CD8-positive, alpha-beta memory T cell (primary cell): ENCODE measurements at regions not wholly inside any gene's neighbourhood (a gene's known extent, or its start where the extent isn't known, plus 50 kb on each side); places are given as distances from the start of the nearest gene placed in this dataset.

ENCODE experiments used
- CTCF ChIA-PET: fragments of 350-600 bp; sonication (Branson Sonifier 250); formaldehyde crosslinking; loops from one replicate; lab custom pipeline; 2021; ENCODE audit warnings: antibody characterized with exemption; lab: Charles Lee
- POLR2A ChIA-PET: fragments of 350-600 bp; sonication (Branson Sonifier 250); formaldehyde crosslinking; loops from one replicate; lab custom pipeline; 2021; ENCODE audit warnings: antibody characterized with exemption; lab: Charles Lee
- DNase-seq, 5 donors: peaks; one replicate each; pipeline versions ENCODE4 v3.0.0 to v3.0.0-alpha.2; 2020 to 2022; ENCODE audit warnings: mixed read lengths in 1 of 5
- H3K27ac ChIP-seq: one replicate; pipeline ENCODE4 v1.7.0; 2013; ENCODE audit warnings: low read depth, mild to moderate bottlenecking, low read length, moderate library complexity
- H3K27me3 ChIP-seq: 2 replicates; pipeline ENCODE4 v1.7.0; 2013; ENCODE audit warnings: low read length, mild to moderate bottlenecking; ENCODE audit not compliant: insufficient read depth, poor library complexity, severe bottlenecking
- H3K36me3 ChIP-seq: 2 replicates; pipeline ENCODE4 v1.7.0; 2013; ENCODE audit warnings: mild to moderate bottlenecking, low read length, moderate library complexity; ENCODE audit not compliant: insufficient read depth
- H3K4me1 ChIP-seq: 2 replicates; pipeline ENCODE4 v1.7.0; 2013; ENCODE audit warnings: mild to moderate bottlenecking, low read length, moderate library complexity; ENCODE audit not compliant: insufficient read depth
- H3K4me3 ChIP-seq: 2 replicates; pipeline ENCODE4 v1.7.0; 2013; ENCODE audit warnings: mild to moderate bottlenecking, low read length
- H3K9me3 ChIP-seq: 2 replicates; pipeline ENCODE4 v1.7.0; 2013; ENCODE audit warnings: mild to moderate bottlenecking, low read length
- H3K27ac Mint-ChIP-seq, 8 donors: one replicate each; pipeline ENCODE4 v1.8.0; 2020 to 2021; ENCODE audit warnings: mixed read lengths in 8 of 8, mild to moderate bottlenecking in 6 of 8, inconsistent platforms in 3 of 8, moderate library complexity in 3 of 8
- H3K27me3 Mint-ChIP-seq, 2 donors: one replicate each; pipeline ENCODE4 v1.8.0; 2020 to 2021; ENCODE audit warnings: mixed read lengths in 2 of 2, mild to moderate bottlenecking in 1 of 2, moderate library complexity in 1 of 2
- H3K36me3 Mint-ChIP-seq, 3 donors: one replicate each; pipeline ENCODE4 v1.8.0; 2020 to 2021; ENCODE audit warnings: mixed read lengths in 3 of 3, inconsistent platforms in 1 of 3, mild to moderate bottlenecking in 1 of 3
- H3K4me1 Mint-ChIP-seq, 3 donors: one replicate each; pipeline ENCODE4 v1.8.0; 2020 to 2021; ENCODE audit warnings: mixed read lengths in 3 of 3, inconsistent platforms in 1 of 3, mild to moderate bottlenecking in 1 of 3
- H3K4me3 Mint-ChIP-seq, 7 donors: one replicate each; pipeline ENCODE4 v1.8.0; 2020 to 2021; ENCODE audit warnings: mixed read lengths in 7 of 7, mild to moderate bottlenecking in 6 of 7, moderate library complexity in 4 of 7, inconsistent platforms in 2 of 7
- H3K9me3 Mint-ChIP-seq, 5 donors: one replicate each; pipeline ENCODE4 v1.8.0; 2020 to 2022; ENCODE audit warnings: mixed read lengths in 5 of 5, mild to moderate bottlenecking in 3 of 5, moderate library complexity in 2 of 5, inconsistent platforms in 1 of 5

GRCh38 chr2:43049836-43050801, 176.3 kb downstream of the ZFP36L2 start:
- H3K27ac ChIP-seq = no peak overlapping the region
- ChIA-PET CTCF (no interaction called here), POLR2A (interaction anchor here (0.5 to 1.3 kb wide), 3 partner anchors 9 to 124 kb away, joined by 3 read pairs; no protein-coding TSS in a partner anchor)
- DNase-seq = peak in 1 of 5 donors; percentile 26
- Mint-ChIP-seq H3K9me3 (no peaks in the 10 kb centered on the region), H3K4me3 (no peak overlapping the region), H3K27ac (peak overlapping the region in 4 of 8 donors; percentile 15 to 77 (median 56)), H3K27me3 (peaks cover 0 to 10% of the 10 kb centered on the region in 2 donors), H3K4me1 (peaks cover 22 to 36% (median 31%) of the 10 kb centered on the region in 3 donors), H3K36me3 (no peaks in the 10 kb centered on the region)
- peaks cover 18% of the 10 kb centered on the region for H3K4me1 ChIP-seq
- H3K9me3 ChIP-seq = no peaks in the 10 kb centered on the region
- no peak overlapping the region for H3K4me3 ChIP-seq
- H3K27me3 ChIP-seq = no peaks in the 10 kb centered on the region
- no peaks in the 10 kb centered on the region for H3K36me3 ChIP-seq

GRCh38 chr2:43047187-43047780, 179.1 kb downstream of the ZFP36L2 start:
- no peak overlapping the region for H3K4me3 ChIP-seq
- DNase-seq = peak in 1 of 5 donors; percentile 16
- Mint-ChIP-seq H3K4me3 (peak overlapping the region in 1 of 7 donors; percentile 21), H3K4me1 (peaks cover 22 to 35% (median 31%) of the 10 kb centered on the region in 3 donors), H3K36me3 (no peaks in the 10 kb centered on the region), H3K27ac (peak overlapping the region in 1 of 8 donors; percentile 15), H3K9me3 (no peaks in the 10 kb centered on the region), H3K27me3 (peaks cover 0 to 10% of the 10 kb centered on the region in 2 donors)
- POLR2A ChIA-PET = no interaction called here
- H3K4me1 ChIP-seq = peaks cover 17% of the 10 kb centered on the region
- no peak overlapping the region for H3K27ac ChIP-seq
- CTCF ChIA-PET = no interaction called here
- no peaks in the 10 kb centered on the region for H3K36me3 ChIP-seq
- H3K27me3 ChIP-seq = no peaks in the 10 kb centered on the region
- H3K9me3 ChIP-seq = no peaks in the 10 kb centered on the region

GRCh38 chr2:43045866-43046265, 180.5 kb downstream of the ZFP36L2 start:
- Histone ChIP-seq H3K4me1 (peaks cover 4% of the 10 kb centered on the region), H3K4me3 (no peak overlapping the region), H3K27ac (no peak overlapping the region), H3K9me3 (no peaks in the 10 kb centered on the region), H3K36me3 (no peaks in the 10 kb centered on the region), H3K27me3 (no peaks in the 10 kb centered on the region)
- no peaks in the 10 kb centered on the region for H3K9me3 Mint-ChIP-seq
- H3K4me1 Mint-ChIP-seq = peaks cover 15 to 25% (median 24%) of the 10 kb centered on the region in 3 donors
- ChIA-PET CTCF (no interaction called here), POLR2A (no interaction called here)
- no peak for DNase-seq
- peaks cover 0 to 10% of the 10 kb centered on the region in 2 donors for H3K27me3 Mint-ChIP-seq
- peak overlapping the region in 2 of 8 donors; percentile 38 to 50 for H3K27ac Mint-ChIP-seq
- no peak overlapping the region for H3K4me3 Mint-ChIP-seq
- no peaks in the 10 kb centered on the region for H3K36me3 Mint-ChIP-seq

GRCh38 chr2:43044093-43044681, 182.2 kb downstream of the ZFP36L2 start:
- DNase-seq = no peak
- Mint-ChIP-seq H3K36me3 (no peaks in the 10 kb centered on the region), H3K27ac (peak overlapping the region in 1 of 8 donors; percentile 69), H3K9me3 (no peaks in the 10 kb centered on the region), H3K27me3 (peaks cover 0 to 8% of the 10 kb centered on the region in 2 donors), H3K4me1 (peaks cover 9 to 19% (median 17%) of the 10 kb centered on the region in 3 donors), H3K4me3 (no peak overlapping the region)
- Histone ChIP-seq H3K9me3 (no peaks in the 10 kb centered on the region), H3K36me3 (no peaks in the 10 kb centered on the region), H3K27ac (no peak overlapping the region), H3K4me1 (no peaks in the 10 kb centered on the region), H3K4me3 (no peak overlapping the region), H3K27me3 (no peaks in the 10 kb centered on the region)
- ChIA-PET CTCF (no interaction called here), POLR2A (interaction anchor here (0.8 kb wide), 1 partner anchor 16 kb away, joined by 3 read pairs; no protein-coding TSS in a partner anchor)

- H3K4me3 Mint-ChIP-seq = no peak overlapping the region
- Histone ChIP-seq H3K4me1 (no peaks in the 10 kb centered on the region), H3K27me3 (no peaks in the 10 kb centered on the region), H3K27ac (no peak overlapping the region), H3K4me3 (no peak overlapping the region), H3K9me3 (no peaks in the 10 kb centered on the region), H3K36me3 (no peaks in the 10 kb centered on the region)
- H3K36me3 Mint-ChIP-seq = no peaks in the 10 kb centered on the region
- H3K4me1 Mint-ChIP-seq = peaks cover 9 to 19% (median 17%) of the 10 kb centered on the region in 3 donors
- peaks cover 0 to 8% of the 10 kb centered on the region in 2 donors for H3K27me3 Mint-ChIP-seq
- H3K27ac Mint-ChIP-seq = peak overlapping the region in 1 of 8 donors; percentile 30
- DNase-seq = no peak
- CTCF ChIA-PET = no interaction called here
- H3K9me3 Mint-ChIP-seq = no peaks in the 10 kb centered on the region
- POLR2A ChIA-PET = no interaction called here
These were observed 182.9 kb downstream of the ZFP36L2 start for GRCh38 chr2:43043553-43043870.

- no peaks in the 10 kb centered on the region for H3K4me1 ChIP-seq
- ChIA-PET POLR2A (no interaction called here), CTCF (no interaction called here)
- no peaks in the 10 kb centered on the region for H3K27me3 ChIP-seq
- no peaks in the 10 kb centered on the region for H3K9me3 ChIP-seq
- Mint-ChIP-seq H3K4me1 (peaks cover 2 to 10% (median 8%) of the 10 kb centered on the region in 3 donors), H3K4me3 (no peak overlapping the region), H3K27me3 (peaks cover 0 to 2% of the 10 kb centered on the region in 2 donors), H3K9me3 (no peaks in the 10 kb centered on the region), H3K27ac (no peak overlapping the region), H3K36me3 (no peaks in the 10 kb centered on the region)
- no peak for DNase-seq
- no peaks in the 10 kb centered on the region for H3K36me3 ChIP-seq
- no peak overlapping the region for H3K4me3 ChIP-seq
- peak overlapping the region; percentile 8 for H3K27ac ChIP-seq
These were observed 184.6 kb downstream of the ZFP36L2 start for GRCh38 chr2:43041661-43042360.

- Histone ChIP-seq H3K4me1 (no peaks in the 10 kb centered on the region), H3K36me3 (no peaks in the 10 kb centered on the region), H3K4me3 (no peak overlapping the region), H3K9me3 (no peaks in the 10 kb centered on the region), H3K27me3 (no peaks in the 10 kb centered on the region), H3K27ac (no peak overlapping the region)
- no peaks in the 10 kb centered on the region for H3K36me3 Mint-ChIP-seq
- H3K4me3 Mint-ChIP-seq = no peak overlapping the region
- no peak overlapping the region for H3K27ac Mint-ChIP-seq
- peaks cover 0 to 4% (median 3%) of the 10 kb centered on the region in 3 donors for H3K4me1 Mint-ChIP-seq
- no peak for DNase-seq
- ChIA-PET CTCF (no interaction called here), POLR2A (no interaction called here)
- H3K9me3 Mint-ChIP-seq = no peaks in the 10 kb centered on the region
- H3K27me3 Mint-ChIP-seq = no peaks in the 10 kb centered on the region
These were observed 185.2 kb downstream of the ZFP36L2 start for GRCh38 chr2:43041173-43041591.
